Neural progenitor cell (in vitro differentiated cells): ENCODE measurements at regions not wholly inside any gene's neighbourhood (a gene's known extent, or its start where the extent isn't known, plus 50 kb on each side); places are given as distances from the start of the nearest gene placed in this dataset.

Experiments used
- DNase-seq: peaks from one replicate; pipeline ENCODE4 v3.0.0-alpha.2; 2016; ENCODE audit warnings: low spot score
- H2AFZ ChIP-seq: fragments of 200-600 bp; sonication (generic); replicated peaks from 2 replicates; pipeline ENCODE4 v1.6.1; 2016; ENCODE audit warnings: antibody characterized with exemption
- H3F3A ChIP-seq: fragments of 200-600 bp; sonication (generic); 2 replicates; pipeline ENCODE4 v1.6.1; 2016; ENCODE audit warnings: antibody characterized with exemption, low read depth
- H3K27ac ChIP-seq: fragments of 200-600 bp; sonication (generic); 2 replicates; pipeline ENCODE4 v1.5.1; 2016; ENCODE audit warnings: mild to moderate bottlenecking
- H3K27me3 ChIP-seq: fragments of 200-600 bp; sonication (generic); 2 replicates; pipeline ENCODE4 v1.6.1; 2016; ENCODE audit warnings: mild to moderate bottlenecking, moderate library complexity
- H3K36me3 ChIP-seq: fragments of 200-600 bp; sonication (generic); 2 replicates; pipeline ENCODE4 v1.5.1; 2016
- H3K4me1 ChIP-seq: fragments of 200-600 bp; sonication (generic); 2 replicates; pipeline ENCODE4 v1.6.1; 2016; ENCODE audit warnings: mixed run types
- H3K4me2 ChIP-seq: fragments of 200-600 bp; sonication (generic); 2 replicates; pipeline ENCODE4 v1.6.1; 2016
- H3K4me3 ChIP-seq: fragments of 200-600 bp; sonication (generic); 2 replicates; pipeline ENCODE4 v1.5.1; 2016
- H3K79me2 ChIP-seq: fragments of 200-600 bp; sonication (generic); 2 replicates; pipeline ENCODE4 v1.6.1; 2016; ENCODE audit warnings: low read depth
- H3K9ac ChIP-seq: fragments of 200-600 bp; sonication (generic); 2 replicates; pipeline ENCODE4 v1.6.1; 2016
- H3K9me3 ChIP-seq: fragments of 200-600 bp; sonication (generic); 2 replicates; pipeline ENCODE4 v1.5.1; 2016; ENCODE audit warnings: low read depth
- H4K20me1 ChIP-seq: fragments of 200-600 bp; sonication (generic); 2 replicates; pipeline ENCODE4 v1.6.1; 2016; ENCODE audit warnings: low read depth
- H3K27ac Mint-ChIP-seq: 3 replicates; pipeline ENCODE4 v1.8.0; 2021; ENCODE audit warnings: mixed read lengths
- H3K27me3 Mint-ChIP-seq: 2 replicates; pipeline ENCODE4 v1.8.0; 2022; ENCODE audit warnings: low read depth, mild to moderate bottlenecking, inconsistent platforms, moderate library complexity, mixed read lengths; ENCODE audit not compliant: insufficient read depth
- H3K36me3 Mint-ChIP-seq: 3 replicates; pipeline ENCODE4 v1.8.0; 2021; ENCODE audit warnings: mixed read lengths
- H3K4me1 Mint-ChIP-seq: 3 replicates; pipeline ENCODE4 v1.8.0; 2021; ENCODE audit warnings: mixed read lengths
- H3K4me3 Mint-ChIP-seq: 3 replicates; pipeline ENCODE4 v1.8.0; 2021; ENCODE audit warnings: mild to moderate bottlenecking, moderate library complexity, mixed read lengths
- H3K9me3 Mint-ChIP-seq: 3 replicates; pipeline ENCODE4 v1.8.0; 2020; ENCODE audit warnings: mixed read lengths
- EZH2 ChIP-seq: fragments of 200-600 bp; sonication (generic); IDR thresholded peaks from 2 replicates; pipeline ENCODE4 v1.6.1; 2017; ENCODE audit warnings: antibody characterized with exemption, mild to moderate bottlenecking, moderate library complexity
- EZH2phosphoT487 ChIP-seq: fragments of 200-600 bp; sonication (generic); IDR thresholded peaks from 2 replicates; pipeline ENCODE4 v1.6.1; 2017; ENCODE audit warnings: antibody characterized with exemption
- TF ChIP-seq, protein P1 (sequence below): fragments of 200-600 bp; sonication (generic); IDR thresholded peaks from 2 replicates; pipeline ENCODE4 v1.5.1; 2017; ENCODE audit warnings: antibody characterized with exemption, mild to moderate bottlenecking

DNA sequence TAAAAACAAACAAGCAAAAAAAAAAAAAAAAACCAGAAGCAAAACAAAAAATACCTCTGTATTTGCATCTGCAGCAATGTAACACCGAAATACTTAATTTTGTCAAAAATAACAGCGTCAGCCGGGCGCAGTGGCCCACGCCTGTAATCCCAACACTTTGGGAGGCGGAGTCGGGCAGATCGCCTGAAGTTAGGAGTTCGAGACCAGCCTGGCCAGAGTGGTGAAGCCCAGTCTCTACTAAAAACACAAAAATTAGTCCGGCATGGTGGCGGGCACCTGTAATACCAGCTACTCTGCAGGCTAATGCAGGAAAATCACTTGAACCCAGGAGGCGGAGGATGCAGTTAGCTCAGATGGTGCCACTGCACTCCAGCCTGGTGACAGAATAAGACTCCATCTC is 683.5 kb upstream of the CA10 start:
- Histone ChIP-seq H3K4me1 (no peaks in the 10 kb centered on the region), H4K20me1 (no peaks in the 10 kb centered on the region), H3K79me2 (no peaks in the 10 kb centered on the region), H3K4me3 (no peak overlapping the region), H3K27me3 (no peaks in the 10 kb centered on the region), H2AFZ (no peak overlapping the region), H3K27ac (no peak overlapping the region), H3F3A (no peaks in the 10 kb centered on the region), H3K4me2 (no peak overlapping the region), H3K36me3 (no peaks in the 10 kb centered on the region), H3K9ac (no peak overlapping the region), H3K9me3 (no peaks in the 10 kb centered on the region)
- Mint-ChIP-seq H3K27ac (no peak overlapping the region), H3K4me3 (no peak overlapping the region), H3K36me3 (no peaks in the 10 kb centered on the region), H3K4me1 (no peaks in the 10 kb centered on the region), H3K9me3 (no peaks in the 10 kb centered on the region), H3K27me3 (no peaks in the 10 kb centered on the region)
- no peak for TF ChIP-seq EZH2phosphoT487
- TF ChIP-seq, protein P1, sequence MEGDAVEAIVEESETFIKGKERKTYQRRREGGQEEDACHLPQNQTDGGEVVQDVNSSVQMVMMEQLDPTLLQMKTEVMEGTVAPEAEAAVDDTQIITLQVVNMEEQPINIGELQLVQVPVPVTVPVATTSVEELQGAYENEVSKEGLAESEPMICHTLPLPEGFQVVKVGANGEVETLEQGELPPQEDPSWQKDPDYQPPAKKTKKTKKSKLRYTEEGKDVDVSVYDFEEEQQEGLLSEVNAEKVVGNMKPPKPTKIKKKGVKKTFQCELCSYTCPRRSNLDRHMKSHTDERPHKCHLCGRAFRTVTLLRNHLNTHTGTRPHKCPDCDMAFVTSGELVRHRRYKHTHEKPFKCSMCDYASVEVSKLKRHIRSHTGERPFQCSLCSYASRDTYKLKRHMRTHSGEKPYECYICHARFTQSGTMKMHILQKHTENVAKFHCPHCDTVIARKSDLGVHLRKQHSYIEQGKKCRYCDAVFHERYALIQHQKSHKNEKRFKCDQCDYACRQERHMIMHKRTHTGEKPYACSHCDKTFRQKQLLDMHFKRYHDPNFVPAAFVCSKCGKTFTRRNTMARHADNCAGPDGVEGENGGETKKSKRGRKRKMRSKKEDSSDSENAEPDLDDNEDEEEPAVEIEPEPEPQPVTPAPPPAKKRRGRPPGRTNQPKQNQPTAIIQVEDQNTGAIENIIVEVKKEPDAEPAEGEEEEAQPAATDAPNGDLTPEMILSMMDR, result no peak
- no peak for DNase-seq

DNA sequence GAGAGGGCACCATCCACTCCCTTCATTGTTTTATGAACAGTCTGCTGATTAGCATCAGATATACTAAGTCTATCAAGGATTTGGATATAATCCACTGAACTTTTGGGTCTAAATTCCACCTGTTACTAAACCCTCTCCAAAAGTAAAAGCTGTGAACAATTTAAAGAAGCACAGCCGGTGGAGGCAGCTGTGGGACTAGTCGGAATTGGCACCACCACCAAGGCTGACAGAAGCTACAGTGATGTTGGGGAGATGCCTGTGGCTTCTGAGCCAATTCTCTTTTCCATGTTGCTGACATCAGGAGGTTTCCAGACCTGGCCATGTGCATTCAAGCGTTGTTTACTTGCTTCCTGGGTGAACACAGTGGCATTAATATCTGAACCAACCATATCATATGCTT is 679.0 kb upstream of the CA10 start:
- Mint-ChIP-seq H3K4me1 (no peaks in the 10 kb centered on the region), H3K9me3 (no peaks in the 10 kb centered on the region), H3K36me3 (no peaks in the 10 kb centered on the region), H3K27me3 (no peaks in the 10 kb centered on the region), H3K27ac (no peak overlapping the region), H3K4me3 (no peak overlapping the region)
- no peak overlapping the region for H3K4me3 ChIP-seq
- H3K79me2 ChIP-seq, result no peaks in the 10 kb centered on the region
- H3K4me2 ChIP-seq, result no peak overlapping the region
- H3F3A ChIP-seq, result no peaks in the 10 kb centered on the region
- no peak overlapping the region for H2AFZ ChIP-seq
- no peak for DNase-seq
- no peaks in the 10 kb centered on the region for H3K4me1 ChIP-seq
- no peak overlapping the region for H3K27ac ChIP-seq
- no peak overlapping the region for H3K9ac ChIP-seq
- no peaks in the 10 kb centered on the region for H3K9me3 ChIP-seq
- H3K27me3 ChIP-seq, result no peaks in the 10 kb centered on the region
- no peaks in the 10 kb centered on the region for H3K36me3 ChIP-seq
- H4K20me1 ChIP-seq, result no peaks in the 10 kb centered on the region
- TF ChIP-seq EZH2phosphoT487 (no peak), EZH2 (no peak)

DNA sequence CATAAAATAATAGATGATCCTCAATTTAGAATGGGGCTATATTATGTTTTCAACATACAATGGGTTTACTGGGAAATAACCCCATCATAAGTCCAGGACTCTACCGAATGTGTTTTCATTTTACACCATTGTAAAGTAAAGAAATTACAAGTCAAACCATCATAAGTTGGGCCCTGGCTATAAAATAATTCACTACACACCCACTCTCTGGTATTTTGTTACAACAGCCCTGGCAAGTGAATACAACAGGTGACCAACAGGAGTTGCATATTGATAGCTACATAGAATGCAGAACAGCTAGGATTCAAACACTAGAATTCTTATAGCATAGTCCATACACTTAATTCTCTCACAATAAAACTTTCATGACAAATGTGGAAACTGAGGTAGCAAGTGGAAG is 673.0 kb upstream of the CA10 start:
- Histone ChIP-seq H4K20me1 (no peaks in the 10 kb centered on the region), H2AFZ (no peak overlapping the region), H3K9me3 (no peaks in the 10 kb centered on the region), H3K4me3 (no peak overlapping the region), H3K36me3 (no peaks in the 10 kb centered on the region), H3K4me2 (no peak overlapping the region), H3K79me2 (no peaks in the 10 kb centered on the region), H3F3A (no peaks in the 10 kb centered on the region), H3K27ac (no peak overlapping the region), H3K27me3 (no peaks in the 10 kb centered on the region), H3K9ac (no peak overlapping the region), H3K4me1 (no peaks in the 10 kb centered on the region)
- no peak overlapping the region for H3K27ac Mint-ChIP-seq
- H3K4me1 Mint-ChIP-seq, result no peaks in the 10 kb centered on the region
- no peak overlapping the region for H3K4me3 Mint-ChIP-seq
- TF ChIP-seq, protein P1, result no peak
- TF ChIP-seq EZH2phosphoT487 (no peak), EZH2 (no peak)
- no peaks in the 10 kb centered on the region for H3K27me3 Mint-ChIP-seq
- H3K9me3 Mint-ChIP-seq, result no peaks in the 10 kb centered on the region
- no peak for DNase-seq
- no peaks in the 10 kb centered on the region for H3K36me3 Mint-ChIP-seq

DNA sequence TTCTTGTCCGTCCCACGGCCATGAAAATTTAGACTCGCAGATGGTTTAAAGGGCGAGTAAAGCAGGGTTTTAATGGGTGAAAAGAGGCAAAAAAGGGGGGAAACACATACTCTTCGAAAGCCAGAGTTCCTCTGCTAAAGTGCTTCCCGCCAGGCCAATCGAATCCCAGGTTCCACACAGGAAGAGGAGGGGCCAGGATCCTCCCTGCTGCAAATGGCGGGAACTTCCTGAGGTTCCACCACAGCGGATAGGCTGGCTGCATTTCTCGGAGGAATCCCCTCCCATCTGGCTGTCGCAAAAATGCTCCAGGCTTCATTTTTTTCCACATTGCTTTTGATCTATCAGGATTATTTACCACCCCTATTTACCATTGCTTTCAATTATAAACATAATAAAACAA is 670.1 kb upstream of the CA10 start:
- H3K27ac Mint-ChIP-seq, result no peak overlapping the region

More for the DNA sequence above, 670.1 kb upstream of the CA10 start:
- Histone ChIP-seq H3K4me3 (no peak overlapping the region), H4K20me1 (no peaks in the 10 kb centered on the region), H3K4me1 (no peaks in the 10 kb centered on the region), H2AFZ (no peak overlapping the region), H3K9ac (no peak overlapping the region), H3K4me2 (no peak overlapping the region), H3K27me3 (no peaks in the 10 kb centered on the region), H3K79me2 (no peaks in the 10 kb centered on the region), H3K9me3 (no peaks in the 10 kb centered on the region), H3F3A (no peaks in the 10 kb centered on the region), H3K36me3 (no peaks in the 10 kb centered on the region), H3K27ac (no peak overlapping the region)
- DNase-seq, result no peak
- H3K36me3 Mint-ChIP-seq, result no peaks in the 10 kb centered on the region
- H3K9me3 Mint-ChIP-seq, result no peaks in the 10 kb centered on the region
- H3K4me1 Mint-ChIP-seq, result no peaks in the 10 kb centered on the region
- H3K4me3 Mint-ChIP-seq, result no peak overlapping the region
- TF ChIP-seq, protein P1, result no peak
- TF ChIP-seq EZH2phosphoT487, result no peak
- no peak for TF ChIP-seq EZH2
- no peaks in the 10 kb centered on the region for H3K27me3 Mint-ChIP-seq
